ENCODE measurements at regions not wholly inside any gene's neighbourhood (a gene's known extent, or its start where the extent isn't known, plus 50 kb on each side); places are given as distances from the start of the nearest gene placed in this dataset.
A peak's percentile ranks its signal among the peaks of the same experiment; 100 is the strongest.

- no peak for DNase-seq
Measured at GRCh38 chr5:18829539-18829938, 1158.5 kb downstream of the CDH18 start.

GRCh38 chr5:18850216-18850615 lies 1137.8 kb downstream of the CDH18 start:
- no peak for DNase-seq

DNA sequence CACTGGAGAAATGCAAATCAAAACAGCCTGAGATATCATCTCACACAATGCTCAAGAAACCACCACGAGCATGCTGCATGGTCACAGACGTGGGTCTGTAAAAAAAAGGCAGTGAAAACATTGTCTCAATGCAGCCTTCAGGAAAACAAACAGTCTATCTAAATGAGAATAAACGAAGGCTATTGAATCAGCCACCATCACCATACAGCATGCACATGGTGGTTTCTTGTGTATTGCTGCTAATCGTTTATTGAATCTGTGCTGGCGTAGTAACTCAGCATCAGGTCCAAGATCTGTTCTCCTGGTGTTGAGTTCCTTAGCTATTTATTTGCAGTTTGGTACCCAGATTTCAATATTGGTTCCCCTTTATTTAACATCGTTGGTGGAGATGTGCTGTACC lies 1115.0 kb downstream of the CDH18 start:
- DNase-seq: no peak

DNA sequence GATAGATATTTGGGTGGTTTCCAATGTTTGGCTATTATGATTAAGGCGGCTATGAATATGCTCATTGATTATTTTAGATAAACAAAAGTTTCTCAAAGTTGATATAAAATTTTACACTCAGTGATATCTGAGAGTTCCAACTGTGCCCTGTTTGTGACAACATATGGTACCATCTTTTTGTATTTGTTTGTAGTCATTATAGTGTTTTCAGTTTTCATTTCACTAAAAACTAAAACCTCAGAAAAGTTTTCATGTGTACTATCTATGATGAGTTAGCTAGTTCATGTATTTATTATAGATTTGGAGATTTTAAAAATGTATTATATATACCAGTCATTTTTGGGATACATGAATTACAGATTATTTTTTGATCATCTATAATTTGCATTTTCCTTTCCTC lies 1111.4 kb downstream of the CDH18 start:
- no peak for DNase-seq

- no peak for DNase-seq
Measured at GRCh38 chr5:18881615-18882014, 1106.4 kb downstream of the CDH18 start.

DNA sequence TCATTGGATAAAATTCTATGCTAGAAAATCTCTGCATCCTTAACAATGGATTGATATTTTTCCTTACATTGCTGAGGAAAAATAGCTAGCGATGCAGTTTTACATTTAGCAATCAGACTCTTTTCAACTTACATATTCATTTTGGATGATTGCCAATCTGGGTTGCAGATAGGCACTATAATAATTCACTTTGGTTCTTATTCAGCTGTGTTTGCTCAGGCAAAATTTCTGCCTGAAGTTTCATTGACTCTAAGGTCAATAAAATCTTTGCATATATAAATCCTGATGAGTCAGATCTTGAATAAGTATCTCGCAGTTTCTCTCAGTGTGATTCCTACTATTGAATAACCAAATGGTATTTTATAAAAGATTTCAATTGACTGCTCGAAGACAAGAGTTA lies 1105.8 kb downstream of the CDH18 start:
- no peak for DNase-seq

- DNase-seq: no peak
Measured at GRCh38 chr5:18888821-18889220, 1099.2 kb downstream of the CDH18 start.

GRCh38 chr5:18900644-18901043 lies 1087.4 kb downstream of the CDH18 start:
- DNase-seq: no peak

GRCh38 chr5:18920966-18921365 lies 1067.0 kb downstream of the CDH18 start:
- DNase-seq: no peak

DNA sequence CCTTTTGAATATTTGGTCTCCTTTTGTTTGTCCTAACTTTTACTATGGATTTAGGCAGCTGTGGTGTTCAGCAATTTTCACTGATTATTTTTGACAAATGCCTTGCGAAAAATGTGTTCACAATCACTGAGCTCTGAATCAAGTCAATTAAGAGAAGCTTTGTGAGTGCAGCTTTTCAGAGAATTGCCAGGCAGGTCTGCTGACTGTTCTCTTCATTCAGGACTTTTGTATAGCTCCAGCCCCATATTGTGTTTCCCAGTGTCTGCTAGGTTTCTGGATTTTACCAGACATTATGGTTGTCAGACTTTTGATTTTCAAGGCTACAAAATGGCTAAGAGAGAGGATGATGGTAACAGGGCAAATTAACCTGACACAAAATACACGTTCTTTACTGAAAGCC lies 1055.9 kb downstream of the CDH18 start:
- no peak for DNase-seq

GRCh38 chr5:18944771-18945170 lies 1043.2 kb downstream of the CDH18 start:
- peak; percentile 15 for DNase-seq

DNA sequence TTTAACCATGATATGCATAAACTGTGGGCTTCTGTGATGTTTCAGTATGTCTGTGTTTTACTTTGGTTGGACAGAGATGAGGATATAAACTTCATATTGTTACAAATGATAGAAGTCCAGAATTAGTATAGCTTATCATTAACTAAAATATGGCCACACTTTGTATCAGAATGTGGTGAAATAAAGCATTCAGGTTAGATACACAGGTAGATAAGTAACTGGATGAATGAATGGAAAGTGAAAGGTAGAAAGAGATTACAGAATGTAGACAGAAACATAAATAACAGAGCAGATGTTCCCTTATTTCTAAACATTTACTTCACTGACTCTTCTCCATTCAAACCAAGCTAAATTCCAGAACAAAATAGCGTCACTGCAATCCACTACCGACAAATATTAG lies 1033.8 kb downstream of the CDH18 start:
- no peak for DNase-seq

DNA sequence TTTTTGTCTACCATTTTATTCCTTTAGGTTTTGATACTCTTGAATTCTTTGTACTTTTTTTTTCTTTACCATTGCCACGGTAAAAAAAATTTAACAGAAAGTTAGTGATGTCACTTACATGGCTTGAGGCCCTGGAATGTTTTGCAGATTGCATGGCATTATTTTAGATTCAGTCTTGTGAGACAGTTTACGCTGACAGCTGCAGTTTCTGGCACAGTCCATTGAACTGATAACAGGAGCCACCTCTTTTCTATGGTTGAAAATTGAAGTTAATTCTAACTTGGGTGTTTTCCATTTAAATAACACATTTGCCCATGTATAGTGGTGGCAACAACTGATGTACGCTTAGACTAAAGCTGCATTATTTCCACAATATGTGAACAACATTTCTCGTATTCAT lies 1028.5 kb downstream of the CDH18 start:
- no peak for DNase-seq

DNA sequence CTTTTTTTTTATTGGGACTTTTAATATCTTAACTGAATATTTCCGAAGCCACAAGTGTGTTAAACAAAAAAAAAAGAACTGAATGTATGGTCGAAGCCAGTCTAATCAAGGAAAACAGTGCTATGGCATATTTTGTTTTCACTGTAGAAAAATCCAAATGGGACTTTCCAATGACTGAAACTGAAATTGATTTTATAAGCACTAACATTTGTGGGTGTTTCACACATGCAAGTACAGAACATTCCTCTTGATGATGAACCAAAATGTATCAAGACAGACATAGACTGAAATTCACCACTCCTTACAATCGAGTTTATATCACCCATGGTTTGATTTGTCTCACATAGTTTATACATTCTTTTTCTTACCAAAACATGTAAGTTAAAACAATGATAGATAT lies 1026.8 kb downstream of the CDH18 start:
- DNase-seq: no peak

DNA sequence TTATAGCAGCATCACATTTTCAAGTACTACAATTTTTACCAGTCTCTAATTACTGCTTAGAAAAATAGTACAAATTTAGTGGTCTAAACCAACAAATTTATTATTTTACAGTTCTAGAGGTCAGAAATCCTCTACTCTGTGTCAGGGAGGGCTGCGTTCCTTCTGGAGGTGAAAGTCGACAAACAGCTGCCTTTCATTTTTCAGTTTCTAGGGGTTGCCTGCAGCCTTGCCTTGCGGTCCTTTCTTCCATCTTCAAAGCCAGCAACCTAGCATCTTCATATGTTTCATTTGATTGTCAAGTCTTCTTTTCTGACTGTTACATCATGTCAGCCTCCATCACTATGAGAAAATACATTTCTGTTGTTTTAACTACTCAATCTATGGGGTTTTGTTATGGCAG lies 1022.1 kb downstream of the CDH18 start:
- no peak for DNase-seq

- no peak for DNase-seq
Measured at GRCh38 chr5:18967637-18968036, 1020.4 kb downstream of the CDH18 start.

GRCh38 chr5:18968966-18969365 lies 1019.0 kb downstream of the CDH18 start:
- DNase-seq: no peak

GRCh38 chr5:18970000-18970399 lies 1018.0 kb downstream of the CDH18 start:
- no peak for DNase-seq

DNA sequence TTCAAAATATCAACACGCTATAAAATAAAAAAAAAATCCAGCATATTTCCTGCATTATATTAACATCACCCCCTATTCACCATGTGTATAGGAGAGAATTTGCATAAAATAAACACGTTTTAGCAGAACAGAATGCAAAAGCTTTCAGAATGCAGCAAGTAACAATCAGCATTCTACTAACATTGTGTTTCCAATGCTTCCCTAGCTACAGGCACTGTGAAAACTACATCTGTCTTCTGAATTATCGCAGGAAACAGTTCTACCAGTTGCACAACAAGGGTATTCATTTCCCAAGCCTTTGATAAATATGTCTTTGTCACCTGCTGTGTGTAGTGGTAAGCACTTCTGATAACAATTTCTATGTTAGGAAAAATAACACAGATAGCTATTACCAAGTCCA lies 1015.8 kb downstream of the CDH18 start:
- DNase-seq: no peak

DNA sequence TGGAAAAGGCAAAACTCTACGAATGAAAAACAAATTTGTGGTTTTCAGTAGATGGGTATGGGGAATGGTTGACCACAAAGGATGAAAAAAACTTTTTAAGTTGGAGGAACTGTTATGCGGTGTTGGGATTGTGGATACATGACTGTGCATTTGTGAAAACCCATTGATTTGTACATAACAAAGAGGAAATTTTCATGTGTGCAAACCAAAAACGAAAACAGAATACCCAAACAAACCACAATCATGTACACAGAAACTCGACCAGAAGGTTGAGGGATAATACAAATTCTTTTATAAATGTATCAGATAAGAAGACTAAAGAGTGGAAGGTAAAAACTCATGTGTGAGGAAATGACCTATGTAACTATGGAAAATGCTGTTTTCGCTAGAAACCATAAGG lies 1012.4 kb downstream of the CDH18 start:
- no peak for DNase-seq

- DNase-seq: no peak
Measured at GRCh38 chr5:18977880-18978279, 1010.1 kb downstream of the CDH18 start.

GRCh38 chr5:18984559-18985080 lies 1003.4 kb downstream of the CDH18 start:
- DNase-seq: no peak

DNA sequence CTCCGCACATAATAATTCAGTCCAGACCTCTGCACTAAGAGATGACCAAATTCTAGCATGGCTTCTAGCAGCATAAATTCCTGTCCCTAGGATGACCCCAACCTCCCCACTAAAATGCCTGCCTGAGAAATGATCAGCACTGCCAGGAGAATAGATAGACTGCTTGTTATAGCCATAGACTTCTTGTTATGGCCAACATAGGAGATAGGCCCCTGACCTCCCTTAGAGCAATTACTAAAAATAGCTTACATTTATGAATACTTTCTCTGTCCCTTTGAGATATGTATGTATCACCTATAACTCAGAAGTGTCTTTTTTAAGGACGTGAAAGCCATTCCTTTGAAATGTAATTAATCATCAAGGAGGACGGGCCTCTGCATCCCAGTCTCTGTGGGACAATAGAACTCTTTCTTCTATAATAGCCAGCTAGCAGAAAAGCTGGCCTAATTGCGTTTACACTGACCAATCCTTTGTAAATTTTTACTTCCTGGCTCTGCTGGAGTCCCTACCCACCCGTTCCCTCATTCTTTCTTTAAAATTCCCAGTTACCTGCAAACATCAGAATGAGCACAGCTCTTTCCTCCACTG lies 1002.7 kb downstream of the CDH18 start:
- no peak for DNase-seq

- no peak for DNase-seq
Measured at GRCh38 chr5:18987101-18987500, 1000.9 kb downstream of the CDH18 start.

- no peak for DNase-seq
Measured at GRCh38 chr5:18990852-18991251, 997.1 kb downstream of the CDH18 start.

DNA sequence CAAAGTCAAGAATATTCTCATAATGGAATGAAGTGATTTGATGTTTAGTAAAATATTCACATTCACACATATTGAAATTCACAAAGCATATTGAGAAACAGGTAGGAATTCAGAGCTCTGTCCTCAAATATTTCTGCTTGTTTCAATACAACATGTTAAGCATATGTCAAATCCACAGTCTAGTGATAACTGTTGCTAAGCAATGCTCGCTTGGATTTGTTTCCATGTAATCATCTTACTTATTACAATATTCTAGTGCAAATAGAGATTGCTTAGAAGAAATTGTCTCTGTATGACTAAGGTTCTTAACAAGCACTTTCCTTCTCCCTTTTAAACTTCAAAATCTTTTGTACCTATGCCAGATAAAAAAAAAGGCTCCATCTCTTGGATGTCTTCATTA lies 995.7 kb downstream of the CDH18 start:
- no peak for DNase-seq
